Epithelial cell of esophagus (primary cell): ENCODE measurements at regions not wholly inside any gene's neighbourhood (a gene's known extent, or its start where the extent isn't known, plus 50 kb on each side); places are given as distances from the start of the nearest gene placed in this dataset.

ENCODE experiments used
- DNase-seq: peaks from one replicate; pipeline ENCODE4 v3.0.0; 2010; ENCODE audit warnings: low read depth
- H3K4me3 ChIP-seq: 2 replicates; pipeline ENCODE4 v1.5.1; 2011; ENCODE audit warnings: mild to moderate bottlenecking, low read length, control low read depth
- TF ChIP-seq, protein P1 (sequence below): IDR thresholded peaks from 2 replicates; pipeline ENCODE4 v1.5.1; 2011; ENCODE audit warnings: low read depth, mild to moderate bottlenecking, low read length, control low read depth, inconsistent platforms; ENCODE audit not compliant: insufficient read depth; ENCODE audit errors: missing control alignments

DNA sequence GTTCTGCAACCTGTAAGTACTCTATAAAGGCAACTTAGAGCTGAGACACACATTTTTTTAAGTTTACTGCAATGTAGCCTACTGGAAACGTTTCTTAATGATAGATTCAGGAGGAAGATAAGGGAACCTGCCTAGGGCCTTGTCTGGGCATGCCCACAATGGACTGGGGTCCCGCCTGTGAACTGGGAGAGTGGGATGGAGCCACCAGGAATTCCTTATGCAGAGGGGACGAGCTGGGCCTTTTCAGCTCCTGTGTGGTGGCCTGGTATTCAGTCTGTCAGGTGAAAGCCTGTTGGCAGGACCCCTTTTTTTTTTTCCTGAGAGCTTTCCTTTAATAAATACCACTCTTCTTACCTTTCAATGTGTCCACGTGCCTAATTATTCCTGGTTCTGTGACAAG is 384.4 kb upstream of the ZWINT start:
- TF ChIP-seq, protein P1, sequence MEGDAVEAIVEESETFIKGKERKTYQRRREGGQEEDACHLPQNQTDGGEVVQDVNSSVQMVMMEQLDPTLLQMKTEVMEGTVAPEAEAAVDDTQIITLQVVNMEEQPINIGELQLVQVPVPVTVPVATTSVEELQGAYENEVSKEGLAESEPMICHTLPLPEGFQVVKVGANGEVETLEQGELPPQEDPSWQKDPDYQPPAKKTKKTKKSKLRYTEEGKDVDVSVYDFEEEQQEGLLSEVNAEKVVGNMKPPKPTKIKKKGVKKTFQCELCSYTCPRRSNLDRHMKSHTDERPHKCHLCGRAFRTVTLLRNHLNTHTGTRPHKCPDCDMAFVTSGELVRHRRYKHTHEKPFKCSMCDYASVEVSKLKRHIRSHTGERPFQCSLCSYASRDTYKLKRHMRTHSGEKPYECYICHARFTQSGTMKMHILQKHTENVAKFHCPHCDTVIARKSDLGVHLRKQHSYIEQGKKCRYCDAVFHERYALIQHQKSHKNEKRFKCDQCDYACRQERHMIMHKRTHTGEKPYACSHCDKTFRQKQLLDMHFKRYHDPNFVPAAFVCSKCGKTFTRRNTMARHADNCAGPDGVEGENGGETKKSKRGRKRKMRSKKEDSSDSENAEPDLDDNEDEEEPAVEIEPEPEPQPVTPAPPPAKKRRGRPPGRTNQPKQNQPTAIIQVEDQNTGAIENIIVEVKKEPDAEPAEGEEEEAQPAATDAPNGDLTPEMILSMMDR = no peak
- no peak overlapping the region for H3K4me3 ChIP-seq
- DNase-seq = no peak

DNA sequence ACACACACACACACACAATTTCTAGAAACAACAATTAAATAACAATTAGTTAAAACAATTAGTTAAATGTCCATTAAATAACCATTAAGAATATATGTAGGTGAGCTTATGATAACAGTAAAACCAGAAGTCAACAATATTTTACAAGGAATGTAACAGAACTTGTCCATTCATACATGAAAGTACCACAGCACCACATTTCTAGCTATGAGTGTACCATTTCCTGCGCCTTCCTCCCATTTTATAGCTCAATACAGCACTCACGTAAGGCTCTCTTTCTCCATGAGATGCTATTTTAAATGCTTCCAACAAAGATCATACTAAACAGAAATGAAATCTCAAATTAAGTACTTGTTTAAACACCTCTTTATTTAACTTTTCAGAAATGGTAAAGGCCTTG is 367.3 kb upstream of the ZWINT start:
- TF ChIP-seq, protein P1 = no peak
- H3K4me3 ChIP-seq = no peak overlapping the region
- DNase-seq = no peak

DNA sequence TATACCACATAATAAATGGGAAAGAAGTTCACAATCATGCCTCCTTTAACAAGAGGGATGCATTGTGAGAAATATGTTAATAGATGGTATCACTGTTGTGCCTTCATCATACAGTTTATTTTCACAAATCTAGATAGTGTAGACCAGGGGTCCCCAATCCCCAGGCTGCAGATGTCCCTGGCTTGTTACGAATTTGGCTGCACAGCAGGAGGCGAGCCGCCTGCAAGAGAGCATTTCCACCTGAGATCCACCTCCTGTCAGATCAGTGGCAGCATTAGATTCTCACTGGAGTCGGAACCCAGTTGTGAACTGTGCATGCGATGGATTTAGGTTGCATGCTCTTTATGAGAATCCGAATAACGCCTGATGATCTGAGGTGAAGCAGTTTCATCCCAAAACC is 361.9 kb upstream of the ZWINT start:
- H3K4me3 ChIP-seq = no peak overlapping the region
- TF ChIP-seq, protein P1 = no peak
- DNase-seq = no peak

DNA sequence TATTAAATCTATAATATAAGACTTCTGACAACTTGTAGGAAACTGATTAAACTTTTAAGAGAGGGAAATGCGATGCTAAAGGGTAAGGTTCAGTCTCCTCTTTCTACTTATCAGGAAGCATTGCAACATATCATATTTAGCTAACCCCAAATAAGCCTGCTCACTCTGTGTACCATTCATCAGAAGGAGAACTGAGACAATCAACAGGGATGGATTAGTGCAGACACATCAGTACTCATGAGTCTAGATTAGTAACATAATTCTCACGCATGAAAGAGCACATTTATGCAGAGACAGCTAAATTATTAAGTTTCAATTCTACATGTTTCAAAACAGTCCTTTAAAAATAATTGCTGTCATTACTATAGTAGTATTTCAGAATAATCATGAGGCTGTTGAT is 354.2 kb upstream of the ZWINT start:
- DNase-seq = no peak
- TF ChIP-seq, protein P1 = no peak
- no peak overlapping the region for H3K4me3 ChIP-seq

DNA sequence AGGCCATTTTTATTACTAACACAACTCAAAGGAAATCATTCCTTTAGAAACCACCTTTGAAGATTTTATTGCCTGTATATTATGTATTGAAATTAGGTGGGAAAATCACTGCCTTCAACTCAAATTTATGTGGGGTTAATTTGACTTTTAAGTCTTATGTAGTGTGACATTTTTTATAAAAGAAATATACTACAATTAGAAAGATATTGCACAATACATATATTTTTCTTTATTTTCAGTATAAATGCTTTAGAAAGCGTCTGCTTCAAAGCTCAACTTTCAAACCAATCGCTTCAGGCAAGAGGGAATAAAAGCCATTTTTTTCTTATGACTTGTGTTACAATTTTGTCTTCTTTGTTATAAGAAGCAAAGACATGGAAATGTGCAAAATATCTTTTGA is 337.4 kb upstream of the ZWINT start:
- DNase-seq = no peak
- no peak overlapping the region for H3K4me3 ChIP-seq
- TF ChIP-seq, protein P1 = no peak

DNA sequence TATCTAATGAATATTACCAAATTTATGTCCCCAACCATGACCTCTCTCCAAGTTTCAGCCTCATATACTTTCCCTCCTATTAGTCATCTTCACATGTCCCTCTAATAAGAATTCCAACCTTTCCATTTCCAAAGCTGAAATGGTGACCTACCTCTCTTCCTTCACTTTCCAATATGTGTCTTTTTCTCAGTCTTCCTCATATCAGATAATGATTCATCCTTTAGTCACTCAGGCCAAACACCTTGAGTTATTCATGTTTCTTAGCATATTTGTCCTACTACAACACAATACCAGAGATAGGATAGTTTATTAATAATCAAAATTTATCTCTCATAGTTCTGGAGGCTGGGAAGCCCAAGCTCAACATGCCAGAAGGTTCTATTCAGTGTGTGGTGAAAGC is 318.5 kb upstream of the ZWINT start:
- DNase-seq = peak; percentile 1
- TF ChIP-seq, protein P1 = no peak
- H3K4me3 ChIP-seq = no peak overlapping the region

DNA sequence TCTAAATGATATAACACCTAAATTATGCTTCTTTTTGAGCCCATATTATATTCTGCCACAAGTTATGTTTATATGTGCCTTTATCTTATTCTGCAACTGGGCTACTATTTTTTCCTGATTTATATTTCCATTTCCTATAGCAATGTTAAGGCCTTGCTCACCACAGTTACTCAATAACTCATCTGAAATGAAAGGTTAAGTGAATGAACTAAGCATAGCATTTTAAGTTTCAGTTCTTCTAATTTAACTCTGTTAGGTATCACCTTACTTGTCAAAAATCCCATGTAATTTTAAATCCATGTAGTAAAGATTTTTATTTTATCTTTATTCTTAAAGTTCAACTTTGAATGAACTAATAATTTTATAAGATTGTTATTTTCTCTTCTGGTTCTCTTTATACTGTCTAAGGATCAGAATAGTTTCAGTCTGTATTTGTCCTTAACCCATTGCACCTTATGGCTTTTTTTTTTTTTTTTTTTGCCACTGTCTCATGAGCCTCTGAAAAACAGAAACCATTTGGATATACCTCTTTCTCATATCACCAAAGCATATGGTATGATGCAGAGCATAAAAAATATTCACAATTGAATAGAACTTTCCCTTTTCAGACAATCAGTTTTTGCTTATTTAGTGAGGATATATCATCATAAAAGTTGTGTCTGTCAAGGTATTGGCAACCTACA is 301.8 kb upstream of the ZWINT start:
- no peak for DNase-seq
- H3K4me3 ChIP-seq = no peak overlapping the region
- TF ChIP-seq, protein P1 = no peak
